NCI-H2171 (cell line): ENCODE measurements at regions not wholly inside any gene's neighbourhood (a gene's known extent, or its start where the extent isn't known, plus 50 kb on each side); places are given as distances from the start of the nearest gene placed in this dataset.

ENCODE experiments used
- DNase-seq: peaks from one replicate; lab custom pipeline; 2025; lab: John Stamatoyannopoulos, UW

DNA sequence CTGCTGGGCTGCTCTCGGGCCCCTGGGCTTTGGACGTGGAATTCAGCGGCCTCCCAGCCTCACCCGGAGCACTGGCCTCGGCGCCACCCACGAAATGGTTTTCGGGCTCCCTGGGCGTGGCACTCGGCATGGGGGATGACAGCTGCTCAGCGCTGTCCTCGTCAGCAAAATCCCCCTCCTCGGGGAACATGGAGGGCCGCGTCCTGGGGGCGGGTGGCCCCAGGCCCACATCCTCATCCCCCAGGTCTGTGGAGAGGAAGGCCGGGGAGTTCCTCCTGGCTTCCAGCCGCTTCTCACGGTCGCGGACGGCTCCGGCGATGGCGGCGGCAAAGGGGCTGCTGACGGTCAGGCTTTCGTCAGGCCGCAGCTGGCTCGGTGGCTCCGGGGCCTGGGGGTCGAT lies 88.4 kb downstream of the CTTN start:
- DNase-seq = no peak

DNA sequence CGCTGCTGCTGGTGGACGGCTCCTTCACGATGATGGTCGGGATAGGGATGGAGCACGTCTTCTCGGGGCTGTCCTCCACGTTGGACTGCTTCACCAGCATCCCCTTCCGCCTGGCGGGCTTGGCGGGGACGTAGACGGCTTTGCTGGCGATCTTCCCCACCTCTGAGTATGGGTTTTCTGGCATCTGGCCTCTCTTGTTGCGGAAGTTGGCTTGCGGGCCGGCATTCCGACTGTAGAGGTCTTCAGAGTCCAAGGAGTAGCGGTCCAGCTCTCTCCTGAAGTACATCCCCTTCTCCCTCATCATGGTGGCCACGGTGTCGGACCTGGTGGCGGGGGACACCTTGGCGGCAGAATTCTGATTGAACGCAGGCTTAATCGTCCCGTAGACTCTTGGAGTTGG lies 88.8 kb downstream of the CTTN start:
- no peak for DNase-seq

DNA sequence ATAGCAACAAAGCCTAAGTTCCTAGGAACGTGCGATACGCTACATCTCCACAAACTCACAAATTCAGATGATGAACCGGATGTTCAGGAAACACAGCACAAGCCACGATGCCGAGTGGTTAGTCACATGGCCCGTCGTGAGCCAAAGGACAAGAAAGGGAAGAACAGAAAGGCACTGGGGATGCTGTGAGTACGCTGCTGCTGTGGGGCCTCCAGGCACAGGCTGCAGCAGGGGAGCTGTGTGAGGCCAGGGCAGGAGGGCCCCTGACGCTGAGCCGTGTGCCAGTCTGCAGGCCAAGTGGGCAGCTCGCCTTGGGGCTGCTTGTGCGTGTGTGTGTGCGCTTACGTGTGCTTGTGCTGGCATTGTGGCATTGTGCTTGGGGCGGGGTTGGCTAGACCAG lies 89.4 kb downstream of the CTTN start:
- DNase-seq = no peak

DNA sequence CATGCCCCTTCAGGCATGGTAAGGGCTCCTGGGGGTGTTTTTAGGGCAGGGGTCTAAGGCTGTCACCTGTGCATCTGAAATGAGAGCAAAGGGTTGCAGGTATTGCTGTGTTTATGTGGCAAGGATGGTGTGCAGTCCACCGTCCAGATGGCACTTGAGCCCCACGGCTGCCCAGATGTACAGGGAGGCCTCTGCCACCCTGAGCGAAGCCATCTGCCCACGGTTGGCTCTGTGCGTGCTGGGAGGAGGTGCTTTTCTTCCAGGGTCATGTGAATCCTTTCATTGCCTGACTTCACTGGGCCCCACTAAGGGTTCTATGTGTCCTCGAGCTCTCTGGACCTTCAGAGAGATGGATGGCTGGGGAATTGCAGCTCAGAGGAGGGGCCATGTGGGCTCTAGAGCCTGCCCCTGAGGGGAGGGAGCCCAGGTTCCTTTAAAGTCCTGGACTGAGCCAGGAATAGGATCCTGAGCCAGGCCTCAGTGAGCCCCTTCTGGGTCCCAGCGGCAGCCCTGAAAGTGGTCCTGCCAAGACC lies 89.9 kb downstream of the CTTN start:
- no peak for DNase-seq

DNA sequence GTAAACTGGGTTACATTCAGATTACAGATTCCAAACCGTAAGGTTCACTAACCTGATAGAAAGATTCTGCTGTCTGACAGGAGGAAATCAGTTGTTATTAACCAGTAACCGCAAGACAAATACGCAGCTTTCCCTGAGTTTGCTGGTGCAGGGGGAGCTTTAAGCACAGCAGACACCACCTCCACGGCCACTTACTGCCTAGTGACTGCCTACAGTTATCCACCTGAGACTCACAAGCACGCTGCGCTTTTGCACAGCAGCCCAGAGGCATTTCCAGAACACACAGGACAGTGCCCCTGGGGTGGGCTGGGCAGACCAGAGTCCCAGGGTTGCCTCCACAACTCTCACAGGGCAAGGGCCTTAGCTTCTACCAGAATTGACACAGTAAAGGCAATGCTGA lies 90.9 kb downstream of the CTTN start:
- DNase-seq = no peak

DNA sequence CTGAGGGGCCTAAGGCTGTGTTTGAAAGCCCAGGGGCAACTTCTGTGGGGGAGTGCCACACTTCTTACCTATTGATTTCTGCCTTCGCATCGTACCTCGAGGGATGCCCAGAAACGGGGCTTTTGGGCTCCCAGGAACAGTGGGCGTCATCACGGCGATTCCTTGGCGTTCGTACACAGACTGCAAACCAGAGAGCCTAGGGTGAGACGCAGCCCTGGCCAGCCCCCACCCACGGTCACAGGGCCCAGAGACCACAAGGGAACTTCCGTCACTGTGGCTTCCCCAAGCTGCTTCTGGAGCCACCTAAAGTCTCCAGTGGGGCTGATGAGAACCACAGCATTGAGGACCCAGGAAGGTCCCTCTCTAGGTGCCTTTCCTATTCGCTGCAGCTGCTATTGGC lies 91.9 kb downstream of the CTTN start:
- DNase-seq = no peak

DNA sequence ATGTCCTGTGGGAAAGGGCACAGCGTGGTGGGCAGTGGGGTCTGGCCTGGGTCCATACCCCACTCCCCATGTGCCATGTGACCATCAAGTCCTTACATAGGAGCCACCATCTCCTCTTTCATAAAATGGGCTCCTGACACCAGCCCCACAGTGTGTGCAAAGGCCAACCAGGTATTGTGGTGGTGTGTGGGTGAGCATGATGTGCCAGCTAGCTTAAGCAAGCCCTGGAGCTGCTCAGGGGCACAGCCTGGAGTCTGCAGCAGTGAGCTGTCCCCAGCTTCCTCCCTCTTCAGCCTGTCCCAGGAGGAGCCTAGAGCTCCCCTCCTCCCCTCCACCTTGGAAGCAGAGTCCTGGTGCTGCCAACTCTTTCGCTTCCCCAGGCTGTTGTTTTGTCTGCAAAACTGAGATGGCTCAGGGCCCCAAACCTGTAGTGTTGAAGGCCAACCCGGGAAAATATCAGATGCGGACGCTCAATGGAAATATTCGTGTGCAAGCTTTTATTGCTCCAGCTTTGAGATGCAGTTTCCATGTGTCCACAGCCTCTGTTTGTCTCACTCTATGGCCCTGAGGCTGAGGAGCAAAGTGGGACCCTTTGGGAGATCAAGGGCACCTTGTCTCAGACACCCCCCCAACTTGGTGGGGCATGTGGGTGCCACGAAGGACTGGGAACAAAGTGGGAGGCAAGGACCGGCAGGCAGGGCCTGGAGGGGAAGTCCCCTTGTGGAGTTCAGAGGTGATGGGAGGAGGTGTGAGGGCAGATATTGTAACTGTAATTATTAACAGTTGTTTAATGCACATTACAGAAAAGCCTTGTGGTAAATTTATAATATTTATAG lies 92.6 kb downstream of the CTTN start:
- DNase-seq = no peak

DNA sequence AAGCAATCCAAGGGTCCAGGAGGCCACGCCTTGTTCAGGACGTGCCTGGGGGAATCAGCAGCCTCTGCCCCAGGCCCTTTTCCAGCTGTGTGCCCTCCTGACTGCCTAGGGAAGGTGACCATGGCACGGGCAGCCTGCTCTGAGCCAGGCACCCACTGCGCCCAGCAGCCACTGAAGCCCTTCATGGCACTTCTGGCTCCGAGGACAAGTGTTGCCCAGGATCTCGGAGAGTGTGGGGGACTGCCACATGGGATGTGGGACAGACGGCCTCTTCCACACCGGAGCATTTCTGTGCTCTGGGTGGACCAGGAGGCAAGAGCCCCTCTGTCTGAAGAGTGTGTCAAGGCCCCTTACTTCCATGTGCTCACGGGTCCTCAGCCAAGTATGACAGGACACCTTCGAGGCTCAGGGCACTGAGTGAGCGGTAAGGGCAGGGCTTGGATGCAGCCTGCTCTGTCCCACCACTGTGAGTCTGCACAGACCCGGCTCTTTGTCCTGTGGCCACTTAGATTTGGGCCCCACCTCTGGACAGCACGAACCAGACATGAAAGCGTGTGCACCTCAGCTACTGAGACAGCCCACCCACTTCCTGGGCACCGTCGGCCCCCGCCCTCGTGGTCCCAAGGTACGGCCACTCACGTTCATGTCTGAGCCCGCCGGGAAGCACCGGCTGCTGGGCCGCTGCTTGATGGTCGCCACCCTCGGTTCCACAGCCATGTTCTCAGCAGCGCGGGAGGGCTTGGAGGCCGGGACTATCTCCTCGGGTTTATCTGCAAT lies 93.6 kb downstream of the CTTN start:
- no peak for DNase-seq

DNA sequence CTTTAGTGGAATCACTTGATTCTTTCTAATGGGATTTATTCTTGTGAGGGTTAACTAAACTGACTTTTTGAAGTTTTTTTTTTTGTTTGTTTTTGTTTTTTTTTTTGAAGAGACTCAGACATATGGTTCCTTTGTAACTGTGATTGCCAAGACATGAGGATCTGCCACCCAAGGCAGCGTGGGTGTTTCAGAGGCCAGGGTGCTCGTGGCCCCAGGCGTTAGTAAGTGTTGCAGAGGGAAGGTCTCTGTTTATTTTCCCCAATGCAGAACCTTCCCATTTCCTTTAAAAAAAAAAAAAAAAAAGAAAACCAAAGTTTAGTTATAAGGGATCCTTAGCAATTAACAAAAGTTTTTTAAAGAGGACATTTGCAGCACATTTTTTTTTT lies 94.8 kb downstream of the CTTN start:
- DNase-seq = no peak

DNA sequence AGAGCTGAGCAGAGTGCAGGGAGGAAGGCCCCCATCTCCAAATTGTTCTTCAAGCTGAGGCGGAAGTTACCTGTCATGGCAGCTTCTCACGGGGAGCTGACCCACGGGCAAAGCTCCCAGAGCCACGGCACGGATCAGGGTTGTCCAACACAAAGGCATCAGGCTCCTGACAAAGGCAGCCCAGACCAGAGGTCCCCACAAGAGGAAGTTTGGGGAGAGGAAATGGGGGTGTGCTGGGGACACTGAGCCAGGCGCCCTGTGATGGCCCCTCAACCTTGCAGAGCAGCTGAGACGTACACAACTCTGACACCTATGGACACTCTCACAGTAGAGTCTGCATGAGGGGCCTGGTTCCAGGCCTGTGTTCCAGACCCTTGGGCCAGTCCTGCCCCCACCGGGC lies 95.6 kb downstream of the CTTN start:
- DNase-seq = no peak

DNA sequence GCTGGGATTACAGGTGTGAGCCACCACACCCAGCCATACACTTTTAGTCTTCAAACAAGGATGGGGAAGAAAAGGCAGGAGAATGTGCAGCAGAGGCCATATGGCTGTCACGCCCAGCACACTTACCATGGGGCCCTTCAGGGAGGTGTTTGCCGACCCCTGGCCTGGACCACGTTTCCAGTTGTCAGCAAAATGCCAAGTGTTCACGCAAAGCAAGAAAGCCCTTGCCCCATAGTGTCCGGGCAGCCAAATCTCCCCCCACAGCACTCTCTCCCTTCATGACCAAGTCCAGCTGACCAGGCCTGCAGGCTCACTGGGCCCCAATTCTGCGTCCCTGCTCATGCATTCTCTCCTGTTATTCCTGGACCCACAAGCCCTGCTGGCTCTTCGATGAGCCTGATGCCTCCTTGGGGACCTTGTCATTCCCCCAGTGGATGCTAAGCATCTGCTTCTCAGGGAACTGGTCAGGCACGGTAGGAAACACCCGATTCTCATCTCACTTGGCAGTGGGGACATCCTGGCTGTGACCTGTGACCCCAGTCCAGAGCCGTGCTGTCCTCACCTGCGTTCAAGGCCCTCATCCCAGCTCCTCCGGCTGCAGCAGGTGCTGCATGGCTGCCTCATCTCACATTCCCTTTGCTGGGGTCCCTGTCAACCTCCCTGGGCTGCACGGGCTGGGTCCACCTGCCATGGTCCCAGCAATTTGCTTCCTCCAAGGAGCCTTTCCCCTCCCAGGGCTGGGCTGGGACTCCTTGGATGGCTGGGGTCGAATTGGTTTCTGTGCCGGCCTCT lies 96.4 kb downstream of the CTTN start:
- DNase-seq = no peak

DNA sequence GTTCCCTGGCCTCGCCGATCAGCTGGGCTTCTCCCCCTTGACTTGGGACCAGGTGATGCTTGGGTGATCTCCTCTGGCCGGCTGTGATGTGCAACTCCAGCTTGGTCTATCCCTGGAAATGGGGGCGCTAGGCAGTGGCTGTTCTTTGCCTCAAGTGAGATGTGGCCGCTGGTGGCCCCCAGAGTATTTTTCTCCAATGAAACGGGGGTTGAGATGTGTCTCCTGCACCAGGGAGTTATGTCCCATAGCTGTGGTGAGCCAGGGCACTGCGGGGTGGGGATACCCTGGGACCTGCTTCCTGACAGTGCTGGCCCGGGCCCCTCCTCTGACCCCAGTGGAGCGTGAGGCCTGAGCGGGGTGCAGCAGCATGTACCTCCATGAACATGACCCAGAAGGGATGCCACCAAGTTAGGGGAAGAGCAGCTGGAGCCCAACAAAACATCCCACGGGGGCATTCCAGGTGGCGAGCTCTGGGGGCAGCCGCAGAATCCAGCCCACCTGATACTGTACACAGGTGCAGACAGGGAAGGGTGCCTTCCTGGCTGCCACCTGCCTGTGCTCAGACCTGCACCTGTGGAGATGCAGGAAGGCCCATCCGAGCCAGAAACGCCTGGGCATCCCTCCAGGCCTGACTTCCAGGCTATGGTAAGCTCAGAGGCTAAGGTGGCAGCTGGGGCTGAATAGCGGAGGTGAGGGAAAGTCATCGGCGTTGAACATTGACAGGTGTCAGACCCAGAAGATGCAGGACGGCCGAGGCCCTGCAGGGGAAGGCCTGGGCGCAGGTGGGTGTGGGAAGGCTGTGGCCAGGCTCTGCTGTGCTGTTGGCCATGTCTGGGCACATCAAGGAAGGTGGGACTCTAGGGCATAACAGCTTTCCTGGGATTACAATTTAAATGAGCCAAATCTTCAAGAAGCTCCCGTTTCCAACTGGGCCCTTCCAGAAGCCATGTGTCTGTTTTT lies 97.3 kb downstream of the CTTN start:
- DNase-seq = peak; percentile 50

DNA sequence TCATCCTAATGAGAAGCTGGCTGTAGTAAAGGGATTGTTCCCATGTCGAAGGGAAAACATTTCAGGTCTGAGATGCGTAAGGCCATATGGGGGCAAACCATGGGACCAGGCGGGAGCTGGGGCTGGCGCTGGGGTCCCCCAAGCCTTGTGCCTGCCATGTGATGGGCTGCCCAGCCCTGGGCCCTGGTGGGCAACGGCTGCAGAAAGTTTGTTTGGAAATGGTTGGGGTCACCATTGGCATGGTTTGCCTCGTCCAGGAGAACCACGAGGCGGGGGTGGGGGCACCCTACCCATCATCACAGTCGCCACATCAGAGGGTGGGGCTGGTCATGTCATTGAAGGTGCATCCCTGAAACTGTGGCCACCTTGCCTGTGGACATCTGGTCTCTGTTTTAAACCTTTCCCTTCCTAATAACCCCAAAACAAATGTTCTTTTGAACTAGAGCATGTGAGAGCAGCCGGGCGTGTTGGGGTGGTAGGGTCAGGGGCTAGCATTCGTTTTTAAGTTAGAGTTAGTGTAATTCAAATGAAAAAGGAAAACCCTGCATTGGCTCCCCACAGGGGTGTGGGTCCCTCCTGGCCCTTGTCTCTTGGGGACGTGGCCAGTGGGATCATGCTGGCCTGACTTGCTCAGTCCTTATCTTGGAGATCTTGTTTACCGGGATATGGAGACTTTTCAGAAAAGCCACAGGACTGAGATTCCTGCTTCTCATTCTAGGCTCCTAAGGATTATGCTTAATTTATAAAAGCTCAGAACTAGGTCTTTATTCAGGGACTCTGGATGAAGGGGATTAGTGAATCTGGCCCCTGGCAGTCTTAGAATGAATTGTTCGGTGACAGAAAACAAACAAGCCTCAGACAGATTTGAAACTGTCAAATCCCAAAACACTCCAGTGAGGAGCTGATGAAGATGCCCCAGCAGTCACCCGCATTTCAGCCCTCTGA lies 98.5 kb downstream of the CTTN start:
- DNase-seq = no peak

DNA sequence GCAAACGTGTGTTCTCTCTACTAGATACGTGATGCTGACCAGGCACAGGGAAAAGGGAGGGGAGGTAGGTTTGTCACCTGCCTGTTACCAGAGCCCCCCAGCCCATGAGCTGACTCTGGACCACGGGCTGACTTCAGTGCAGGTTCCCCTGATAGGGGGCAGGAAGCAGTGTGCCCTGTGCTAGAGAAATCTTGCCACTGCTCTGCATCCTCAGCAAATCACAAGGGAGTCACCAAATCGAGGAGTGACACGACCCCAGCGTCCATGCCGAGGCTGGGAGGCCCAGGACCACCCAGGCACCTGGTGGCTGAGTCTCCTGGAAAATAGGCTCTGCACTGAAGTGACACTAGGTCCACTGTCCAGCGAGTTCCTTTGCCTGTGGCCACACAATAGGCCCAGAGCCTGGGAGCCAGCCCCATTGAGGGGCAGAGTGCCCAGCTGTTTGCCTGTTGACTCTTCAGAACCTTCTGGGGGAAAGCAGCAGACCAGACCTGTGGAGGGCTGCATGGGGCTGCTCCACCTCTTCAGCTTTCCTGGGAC lies 99.3 kb downstream of the CTTN start:
- DNase-seq = no peak

DNA sequence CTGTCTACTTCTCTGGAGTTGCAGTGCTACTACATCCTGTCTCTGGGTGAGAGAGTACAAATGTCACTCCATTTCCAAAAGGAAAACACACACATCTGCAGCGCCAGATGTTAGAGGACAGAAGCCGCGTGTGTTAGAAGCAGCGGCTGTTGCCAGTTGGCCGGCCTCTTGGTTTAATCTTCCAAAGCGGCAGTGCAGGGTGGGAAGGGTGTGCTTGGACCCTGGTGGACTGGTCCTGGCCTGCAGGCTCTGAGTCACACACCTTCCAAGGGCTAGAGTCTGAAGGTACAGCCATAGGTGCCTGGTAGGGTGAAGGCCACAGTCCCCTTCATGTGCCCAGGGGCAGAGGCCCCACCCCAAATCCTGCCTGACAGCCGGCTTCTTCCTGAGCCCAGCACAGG lies 99.8 kb downstream of the CTTN start:
- DNase-seq = no peak

DNA sequence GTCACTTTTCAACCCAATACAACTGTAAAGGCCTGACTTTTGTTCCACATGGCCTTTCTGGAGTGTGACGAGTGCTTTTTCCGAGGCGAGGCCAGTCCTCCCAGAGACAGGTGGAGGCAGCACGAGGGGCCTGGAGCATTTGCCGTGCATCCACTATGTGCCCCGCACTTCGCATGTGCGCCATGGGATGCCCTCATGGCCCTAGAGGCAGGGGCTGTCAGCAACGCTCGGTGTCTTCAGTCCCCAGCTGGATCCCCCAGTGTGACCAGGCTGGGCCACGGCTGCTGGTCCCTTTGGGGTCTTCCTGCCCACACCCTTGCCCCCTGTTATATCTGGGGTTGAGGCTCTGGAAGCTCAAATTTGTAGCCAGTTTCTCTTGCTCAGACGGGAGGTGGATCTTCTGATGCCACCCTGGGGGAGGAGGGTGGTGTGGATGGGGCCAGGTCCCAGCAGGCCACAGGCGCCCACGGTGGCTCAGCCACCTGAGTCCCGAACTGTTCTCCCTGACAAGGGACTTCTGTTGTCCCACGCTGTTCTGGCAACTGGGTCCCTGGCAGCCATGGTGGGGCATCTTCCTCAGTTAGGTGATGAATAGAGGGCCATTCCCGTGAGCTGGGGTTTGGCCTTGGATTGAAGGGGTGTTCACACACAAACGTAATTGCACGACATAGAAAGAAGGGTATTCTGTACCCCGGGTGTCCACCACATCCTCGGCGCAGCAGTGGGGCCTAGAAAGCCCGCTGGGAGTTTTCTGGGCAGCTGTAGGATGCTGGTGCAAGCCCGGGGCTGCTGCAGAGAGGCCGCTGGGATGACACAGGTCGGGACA lies 100.9 kb downstream of the CTTN start:
- no peak for DNase-seq

DNA sequence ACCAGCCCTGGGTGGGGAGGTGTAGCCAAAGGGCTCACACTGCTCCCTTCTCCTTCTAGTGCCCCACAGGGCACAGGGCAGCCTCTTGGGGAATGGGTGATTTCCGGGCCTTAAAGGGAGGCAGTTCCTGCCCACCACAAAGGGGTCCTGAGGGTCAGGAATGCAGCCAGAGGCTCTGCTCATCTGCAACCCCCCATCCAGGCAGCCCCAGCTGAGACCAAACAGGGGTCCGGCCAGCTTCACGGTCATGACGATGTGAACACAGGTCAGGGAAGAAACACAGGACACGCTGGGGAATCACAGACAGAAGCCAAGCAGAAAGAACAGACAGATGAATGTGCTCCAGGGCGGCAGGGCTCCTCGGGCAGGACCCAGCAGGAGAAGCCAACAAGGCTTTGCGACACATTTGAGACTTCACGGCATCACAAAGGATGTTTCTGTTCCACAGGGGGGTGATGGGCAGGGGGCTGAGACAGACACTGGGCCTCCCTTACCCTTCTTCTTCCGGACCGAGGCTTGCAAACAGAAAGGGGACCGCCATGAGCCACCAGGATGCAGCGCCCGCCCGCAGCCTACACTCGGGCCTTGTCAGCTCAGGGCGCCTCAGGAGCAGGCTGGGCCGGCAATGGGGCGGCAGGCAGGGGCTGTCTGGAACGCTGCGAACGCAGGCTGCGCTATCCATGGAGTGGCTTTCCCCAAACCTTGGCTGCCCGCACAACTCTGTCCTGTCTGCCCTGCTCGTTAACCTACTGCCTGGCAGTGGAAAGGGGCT lies 101.9 kb downstream of the CTTN start:
- DNase-seq = no peak
